SK-N-DZ (cell line): ENCODE measurements at regions not wholly inside any gene's neighbourhood (a gene's known extent, or its start where the extent isn't known, plus 50 kb on each side); places are given as distances from the start of the nearest gene placed in this dataset.

Experiments used
- DNase-seq: peaks from one replicate; pipeline ENCODE4 v3.0.0-alpha.2; 2015; ENCODE audit warnings: low spot score

DNA sequence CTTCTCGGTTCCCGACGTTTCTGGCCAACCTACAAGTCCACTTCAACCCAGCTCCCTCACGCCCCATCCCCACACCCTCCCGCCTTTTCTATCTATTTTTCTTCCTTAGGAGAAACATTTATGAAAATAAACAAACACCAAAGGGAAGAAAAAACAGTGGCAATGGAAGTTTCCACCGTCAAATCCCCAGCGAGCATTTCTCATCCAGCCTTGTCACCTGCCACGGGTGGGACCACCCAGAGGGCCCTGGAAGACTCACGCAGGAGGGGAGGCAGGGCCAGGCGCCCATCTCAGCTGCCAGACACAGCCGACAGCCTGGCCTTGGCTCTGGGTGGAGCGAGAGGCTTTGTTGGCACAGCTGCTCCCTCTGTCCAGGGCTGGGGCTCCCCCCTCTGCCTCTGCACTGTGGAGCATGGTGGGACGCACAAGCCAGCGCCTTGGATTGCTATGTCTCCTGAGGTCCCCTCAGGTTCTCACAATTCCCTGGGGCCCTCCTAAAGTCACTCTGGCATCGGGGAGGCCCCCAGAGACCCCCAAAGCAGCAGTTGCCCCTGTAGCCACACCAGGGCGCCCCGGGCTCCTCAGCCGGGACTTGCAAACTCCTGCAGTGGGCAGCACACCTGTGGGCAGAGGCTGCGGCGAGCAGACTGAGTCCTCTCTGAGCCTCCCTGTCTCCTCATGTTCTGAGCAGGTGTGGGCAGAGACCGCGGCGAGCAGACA, 395.7 kb upstream of the SALL3 start:
- DNase-seq = no peak

DNA sequence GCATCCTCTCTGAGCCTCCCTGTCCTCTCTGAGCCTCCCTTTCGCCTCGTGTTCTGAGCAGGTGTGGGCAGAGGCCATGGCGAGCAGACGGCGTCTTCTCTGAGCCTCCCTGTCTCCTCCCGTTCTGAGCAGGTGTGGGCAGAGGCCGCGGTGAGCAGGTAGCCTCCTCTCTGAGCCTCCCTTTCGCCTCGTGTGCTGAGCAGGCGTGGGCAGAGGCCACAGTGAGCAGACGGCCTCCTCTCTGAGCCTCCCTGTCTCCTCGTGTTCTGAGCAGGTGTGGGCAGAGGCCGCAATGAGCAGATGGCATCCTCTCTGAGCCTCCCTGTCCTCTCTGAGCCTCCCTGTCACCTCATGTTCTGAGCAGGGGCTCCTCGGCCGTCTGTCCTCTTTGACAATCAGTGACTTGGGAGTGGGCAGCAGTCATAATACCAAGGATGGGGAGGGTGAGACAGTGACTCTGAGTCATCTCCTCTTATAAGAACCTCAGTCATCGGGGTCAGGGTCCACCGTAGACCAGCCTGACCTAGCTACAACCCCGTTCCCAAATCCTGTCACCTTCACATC, 395.1 kb upstream of the SALL3 start:
- DNase-seq = no peak

- no peak for DNase-seq
Measured at GRCh38 chr18:78586586-78586985, 393.0 kb upstream of the SALL3 start.

DNA sequence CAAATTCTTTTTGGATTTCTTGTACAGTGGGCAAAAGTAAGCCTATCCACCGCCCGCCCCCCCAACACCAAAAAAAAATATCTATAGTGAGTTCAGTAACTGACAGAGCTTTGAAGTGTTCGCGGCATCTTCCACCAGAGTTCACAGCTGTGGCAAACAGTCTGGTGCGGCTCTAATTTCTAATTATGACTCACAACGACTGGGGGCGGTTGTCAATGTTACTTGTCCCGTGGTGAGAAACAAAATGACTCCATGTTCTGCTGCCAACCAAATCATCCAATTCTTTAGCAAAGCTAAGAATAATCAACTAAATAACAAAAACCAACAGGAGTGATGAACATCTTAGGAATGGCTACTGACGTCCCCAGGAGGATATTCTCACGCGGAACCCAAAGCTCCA, 392.5 kb upstream of the SALL3 start:
- no peak for DNase-seq

DNA sequence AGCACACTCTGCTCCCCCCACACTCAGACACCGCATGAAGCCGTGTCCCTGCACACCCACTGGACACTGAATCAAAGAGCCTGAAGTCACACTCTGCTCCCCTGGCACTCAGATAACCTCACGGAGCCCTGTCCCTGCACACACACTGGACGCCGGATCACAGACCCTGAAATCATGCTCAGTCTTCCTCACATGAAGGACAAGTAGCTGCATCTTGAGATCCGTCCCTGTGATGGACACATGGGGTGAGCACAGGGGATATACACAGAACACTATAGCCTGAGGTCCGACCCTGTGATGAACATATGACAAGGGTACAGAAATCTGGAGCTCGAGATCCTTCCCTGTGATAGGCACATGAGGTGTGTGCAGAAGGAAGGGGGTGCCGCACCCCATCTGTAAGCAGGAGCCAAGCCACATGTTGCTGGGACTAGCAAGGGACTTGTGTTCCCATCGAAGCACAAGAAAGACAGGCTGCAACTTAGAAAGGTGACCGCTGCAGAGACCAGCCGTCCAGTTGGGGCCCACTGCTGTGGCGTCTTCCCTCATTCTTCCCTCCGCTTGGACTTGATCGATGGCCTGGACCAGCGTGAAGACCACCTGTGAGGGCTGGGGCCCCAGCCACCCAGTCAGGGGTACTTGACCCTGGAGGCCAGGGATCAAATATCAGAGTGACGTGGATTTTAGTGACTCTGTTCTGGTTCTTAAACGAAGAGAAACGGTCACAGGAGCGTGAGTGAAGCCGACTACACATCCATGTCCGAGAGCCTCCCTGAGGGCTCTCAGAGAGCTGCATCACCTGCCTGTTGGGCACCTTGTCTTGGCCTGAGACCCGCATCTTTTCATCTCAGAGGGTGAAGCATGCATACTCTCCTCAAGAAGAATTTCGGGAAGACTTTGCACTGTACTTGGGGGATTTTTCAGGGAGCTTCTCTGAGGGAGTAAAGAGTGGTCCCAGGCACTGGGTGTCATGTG, 391.7 kb upstream of the SALL3 start:
- no peak for DNase-seq

GRCh38 chr18:78589916-78590437, 389.6 kb upstream of the SALL3 start:
- DNase-seq = no peak

GRCh38 chr18:78595453-78595852, 384.2 kb upstream of the SALL3 start:
- DNase-seq = no peak

- no peak for DNase-seq
Measured at GRCh38 chr18:78595924-78596573, 383.6 kb upstream of the SALL3 start.

DNA sequence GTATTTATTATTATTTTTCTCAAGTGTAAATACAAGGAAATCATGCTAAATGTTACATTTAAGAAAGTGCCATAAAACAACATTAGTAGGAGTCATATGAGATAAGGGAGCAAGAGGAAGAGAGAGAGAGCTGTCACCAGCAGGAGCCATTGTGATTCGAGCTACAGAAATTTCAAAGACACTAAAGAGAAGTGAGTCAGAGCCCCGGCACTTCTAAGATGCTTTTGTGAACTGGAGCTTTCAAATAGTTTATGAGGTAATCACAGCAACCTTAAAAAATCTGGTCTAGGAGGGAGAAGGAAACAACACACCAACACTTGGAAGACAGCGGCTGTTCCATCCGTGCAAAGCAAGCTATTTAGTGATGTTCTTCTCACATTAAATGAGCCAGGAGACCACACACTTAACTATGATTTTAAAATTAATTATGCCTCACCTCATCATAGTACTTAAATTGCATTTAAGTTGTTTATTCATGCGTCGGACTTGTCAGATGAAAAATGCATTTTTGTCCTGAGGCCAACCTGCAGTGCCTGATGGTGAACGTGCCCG, 382.7 kb upstream of the SALL3 start:
- DNase-seq = no peak

GRCh38 chr18:78601349-78601748, 378.3 kb upstream of the SALL3 start:
- no peak for DNase-seq

GRCh38 chr18:78601923-78602322, 377.7 kb upstream of the SALL3 start:
- no peak for DNase-seq

DNA sequence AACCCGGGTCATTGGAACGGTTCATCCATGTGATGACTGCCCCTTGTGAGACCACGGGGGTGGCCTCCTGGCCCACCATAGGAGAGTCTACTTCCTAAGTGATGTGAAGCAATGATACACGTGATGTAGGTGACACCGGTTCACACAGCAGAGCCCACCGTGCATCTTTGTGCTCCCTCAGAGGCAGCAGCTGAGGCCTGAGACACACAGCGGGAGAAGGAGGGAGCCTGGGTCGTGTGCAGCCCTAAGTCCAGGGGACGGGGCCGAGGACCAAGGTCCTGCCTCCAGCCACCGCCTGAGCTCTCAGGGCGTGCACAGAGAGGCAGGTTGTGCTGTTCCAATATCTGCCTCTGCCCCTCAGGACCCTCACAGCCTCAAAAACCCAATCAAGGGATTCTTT, 377.2 kb upstream of the SALL3 start:
- no peak for DNase-seq

- DNase-seq = no peak
Measured at GRCh38 chr18:78603102-78603983, 376.3 kb upstream of the SALL3 start.

- DNase-seq = no peak
Measured at GRCh38 chr18:78605255-78605654, 374.4 kb upstream of the SALL3 start.

DNA sequence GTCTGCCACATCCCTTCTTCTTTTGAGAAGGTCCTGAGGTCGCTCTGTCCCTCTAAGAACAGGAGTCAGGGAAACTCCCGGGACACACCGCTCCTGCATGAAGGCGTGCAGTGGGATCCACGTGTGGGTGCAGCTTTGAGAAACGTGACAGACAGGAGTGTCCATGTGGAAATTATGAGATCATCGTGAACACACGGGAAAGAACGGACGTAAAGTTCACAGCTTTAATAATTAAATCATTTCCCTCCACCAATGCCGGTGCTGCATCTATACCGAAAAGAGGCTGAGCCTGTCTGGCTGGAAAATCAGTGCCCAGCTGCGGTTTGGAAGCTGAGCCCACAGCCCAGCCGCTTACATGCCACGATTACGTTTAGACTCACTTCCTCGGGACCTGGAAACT, 372.4 kb upstream of the SALL3 start:
- DNase-seq = no peak

DNA sequence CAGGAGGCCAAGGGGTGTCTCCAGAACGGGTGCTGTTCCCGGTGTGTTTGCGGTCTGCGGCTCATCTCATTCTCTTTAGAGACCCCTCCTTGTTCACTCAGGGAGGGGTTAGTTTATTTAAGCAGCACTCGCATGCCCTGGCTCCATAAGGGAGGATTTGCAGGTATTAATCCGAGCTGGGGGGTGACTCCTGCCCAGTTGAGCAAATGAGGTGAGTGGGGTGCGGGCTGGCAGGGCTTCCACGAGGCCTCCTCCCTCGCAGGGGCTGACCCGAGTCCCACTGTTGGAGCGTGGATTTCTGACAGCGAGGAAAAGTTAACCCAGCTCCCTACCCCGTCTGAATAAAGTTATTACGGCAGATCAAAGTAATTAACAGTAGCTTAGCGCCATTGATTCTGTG, 371.8 kb upstream of the SALL3 start:
- no peak for DNase-seq

- no peak for DNase-seq
Measured at GRCh38 chr18:78610179-78610578, 369.4 kb upstream of the SALL3 start.

DNA sequence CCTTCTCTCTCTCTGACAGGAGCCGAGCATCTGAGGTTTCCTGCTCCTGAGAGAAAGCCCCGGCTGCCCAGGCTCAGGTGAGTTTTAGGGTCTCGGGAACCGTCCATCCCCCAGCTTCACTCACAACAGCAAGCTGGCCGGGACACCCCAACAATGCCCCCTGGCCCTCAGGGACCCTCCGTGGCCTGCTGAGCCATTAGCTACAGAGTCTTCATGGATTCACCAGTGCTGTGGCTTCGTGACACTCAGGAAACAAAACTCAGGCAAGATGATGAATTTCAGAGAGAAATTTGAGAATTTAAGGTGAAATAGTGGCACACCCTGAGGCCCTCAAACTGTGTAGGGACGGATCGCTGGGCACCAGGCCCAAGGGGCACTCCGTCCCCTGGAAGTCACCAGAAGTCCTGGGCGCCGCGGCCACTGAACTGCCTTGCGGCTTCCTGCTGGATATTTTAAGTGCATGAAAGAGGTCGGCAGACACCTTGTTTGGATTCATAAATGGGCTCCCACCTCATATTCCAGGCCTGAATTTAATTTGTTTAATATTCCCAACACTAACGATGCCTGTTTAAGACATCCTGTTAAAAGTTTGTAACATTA, 368.3 kb upstream of the SALL3 start:
- DNase-seq = no peak

DNA sequence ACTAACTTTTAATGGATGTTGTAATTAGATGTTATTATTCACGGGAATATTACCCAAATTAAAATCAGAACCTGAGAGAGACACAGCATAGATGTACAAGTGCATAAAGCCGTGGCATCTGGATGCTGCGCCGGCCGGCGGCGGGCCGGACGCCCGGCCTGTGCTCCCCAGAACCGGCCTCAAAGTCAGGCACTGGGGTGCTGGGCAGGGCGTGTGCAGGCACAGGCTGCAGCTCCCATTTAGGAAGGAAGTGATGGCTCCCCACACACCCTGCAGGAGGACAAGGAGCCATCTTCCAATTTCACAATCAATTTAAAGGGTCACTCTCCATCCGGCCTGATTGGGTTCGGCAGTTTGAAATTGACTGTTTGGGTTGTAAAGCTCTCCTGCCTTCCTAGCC, 367.7 kb upstream of the SALL3 start:
- no peak for DNase-seq

DNA sequence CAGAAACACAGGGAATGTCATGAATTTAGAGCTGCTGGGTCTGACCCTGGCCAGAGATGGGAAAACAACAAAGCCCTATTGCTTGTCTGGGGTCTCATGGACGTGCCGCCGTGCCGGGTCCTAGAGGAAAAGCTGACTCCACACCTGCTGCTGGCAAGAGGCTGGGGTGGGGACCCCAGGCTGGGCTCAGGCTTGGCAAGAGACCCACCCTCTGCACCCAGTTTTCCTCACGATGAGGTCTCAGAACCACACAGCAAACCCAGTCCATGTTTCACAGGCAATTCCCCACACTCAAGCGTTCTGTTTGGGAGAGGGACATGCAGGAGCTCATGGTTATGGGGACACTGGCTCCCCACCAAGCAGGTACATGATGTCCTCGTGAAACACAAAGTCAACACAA, 367.3 kb upstream of the SALL3 start:
- DNase-seq = no peak
